Smooth muscle cell (in vitro differentiated cells): ENCODE measurements at regions not wholly inside any gene's neighbourhood (a gene's known extent, or its start where the extent isn't known, plus 50 kb on each side); places are given as distances from the start of the nearest gene placed in this dataset.

Source experiments
- DNase-seq: peaks from one replicate; lab custom pipeline; 2025; ENCODE audit not compliant: unreplicated experiment; lab: John Stamatoyannopoulos, UW
- H2AFZ ChIP-seq: fragments of 200-600 bp; sonication (generic); 2 replicates; pipeline ENCODE4 v1.6.0; 2016; ENCODE audit warnings: antibody characterized with exemption, low read depth, mild to moderate bottlenecking
- H3F3A ChIP-seq: fragments of 200-600 bp; sonication (generic); 2 replicates; pipeline ENCODE4 v1.6.0; 2017; ENCODE audit warnings: antibody characterized with exemption, low read depth
- H3K27ac ChIP-seq: fragments of 200-600 bp; sonication (generic); 2 replicates; pipeline ENCODE4 v1.5.1; 2016; ENCODE audit warnings: low read depth, mild to moderate bottlenecking
- H3K27me3 ChIP-seq: fragments of 200-600 bp; sonication (generic); 2 replicates; pipeline ENCODE4 v1.6.1; 2016; ENCODE audit warnings: low read depth, mild to moderate bottlenecking
- H3K36me3 ChIP-seq: fragments of 200-600 bp; sonication (generic); 2 replicates; pipeline ENCODE4 v1.5.1; 2016; ENCODE audit warnings: low read depth
- H3K4me1 ChIP-seq: fragments of 200-600 bp; sonication (generic); 2 replicates; pipeline ENCODE4 v1.5.1; 2016; ENCODE audit warnings: low read depth
- H3K4me2 ChIP-seq: fragments of 200-600 bp; sonication (generic); 2 replicates; pipeline ENCODE4 v1.6.0; 2016; ENCODE audit warnings: mild to moderate bottlenecking
- H3K4me3 ChIP-seq: fragments of 200-600 bp; sonication (generic); 2 replicates; pipeline ENCODE4 v1.5.1; 2016; ENCODE audit warnings: mild to moderate bottlenecking
- H3K79me2 ChIP-seq: fragments of 200-600 bp; sonication (generic); 2 replicates; pipeline ENCODE4 v1.6.0; 2016; ENCODE audit warnings: low read depth, mild to moderate bottlenecking
- H3K9ac ChIP-seq: fragments of 200-600 bp; sonication (generic); 2 replicates; pipeline ENCODE4 v1.6.0; 2016; ENCODE audit warnings: low read depth
- H3K9me3 ChIP-seq: fragments of 200-600 bp; sonication (generic); replicated peaks from 2 replicates; pipeline ENCODE4 v1.5.1; 2016; ENCODE audit warnings: low read depth
- H4K20me1 ChIP-seq: fragments of 200-600 bp; sonication (generic); 2 replicates; pipeline ENCODE4 v1.6.0; 2016; ENCODE audit warnings: low read depth
- WGBS: methylation state at CpG from one replicate; pipeline ENCODE4 v1.1.7; 2016; ENCODE audit warnings: low lambda C conversion rate; 5-methylcytosine and 5-hydroxymethylcytosine counted together
- TF ChIP-seq, protein P1 (sequence below): fragments of 200-600 bp; sonication (generic); IDR thresholded peaks from 2 replicates; pipeline ENCODE4 v1.5.1; 2017; ENCODE audit warnings: borderline replicate concordance, mild to moderate bottlenecking, antibody characterized with exemption; ENCODE audit not compliant: insufficient read depth, poor library complexity, severe bottlenecking

GRCh38 chr7:54846273-54846672, 87.3 kb upstream of the SEC61G start:
- no peak overlapping the region for H3K27ac ChIP-seq
- no peaks in the 10 kb centered on the region for H4K20me1 ChIP-seq
- TF ChIP-seq, protein P1, sequence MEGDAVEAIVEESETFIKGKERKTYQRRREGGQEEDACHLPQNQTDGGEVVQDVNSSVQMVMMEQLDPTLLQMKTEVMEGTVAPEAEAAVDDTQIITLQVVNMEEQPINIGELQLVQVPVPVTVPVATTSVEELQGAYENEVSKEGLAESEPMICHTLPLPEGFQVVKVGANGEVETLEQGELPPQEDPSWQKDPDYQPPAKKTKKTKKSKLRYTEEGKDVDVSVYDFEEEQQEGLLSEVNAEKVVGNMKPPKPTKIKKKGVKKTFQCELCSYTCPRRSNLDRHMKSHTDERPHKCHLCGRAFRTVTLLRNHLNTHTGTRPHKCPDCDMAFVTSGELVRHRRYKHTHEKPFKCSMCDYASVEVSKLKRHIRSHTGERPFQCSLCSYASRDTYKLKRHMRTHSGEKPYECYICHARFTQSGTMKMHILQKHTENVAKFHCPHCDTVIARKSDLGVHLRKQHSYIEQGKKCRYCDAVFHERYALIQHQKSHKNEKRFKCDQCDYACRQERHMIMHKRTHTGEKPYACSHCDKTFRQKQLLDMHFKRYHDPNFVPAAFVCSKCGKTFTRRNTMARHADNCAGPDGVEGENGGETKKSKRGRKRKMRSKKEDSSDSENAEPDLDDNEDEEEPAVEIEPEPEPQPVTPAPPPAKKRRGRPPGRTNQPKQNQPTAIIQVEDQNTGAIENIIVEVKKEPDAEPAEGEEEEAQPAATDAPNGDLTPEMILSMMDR, result no peak
- H3K9ac ChIP-seq, result no peak overlapping the region
- H3K27me3 ChIP-seq, result no peaks in the 10 kb centered on the region
- H3K4me1 ChIP-seq, result peaks cover 5% of the 10 kb centered on the region
- no peak overlapping the region for H3K4me2 ChIP-seq
- no peaks in the 10 kb centered on the region for H3K36me3 ChIP-seq
- H3K79me2 ChIP-seq, result no peaks in the 10 kb centered on the region
- no peaks in the 10 kb centered on the region for H3K9me3 ChIP-seq
- H3K4me3 ChIP-seq, result no peak overlapping the region
- H3F3A ChIP-seq, result no peaks in the 10 kb centered on the region
- no peak overlapping the region for H2AFZ ChIP-seq
- DNase-seq, result no peak

DNA sequence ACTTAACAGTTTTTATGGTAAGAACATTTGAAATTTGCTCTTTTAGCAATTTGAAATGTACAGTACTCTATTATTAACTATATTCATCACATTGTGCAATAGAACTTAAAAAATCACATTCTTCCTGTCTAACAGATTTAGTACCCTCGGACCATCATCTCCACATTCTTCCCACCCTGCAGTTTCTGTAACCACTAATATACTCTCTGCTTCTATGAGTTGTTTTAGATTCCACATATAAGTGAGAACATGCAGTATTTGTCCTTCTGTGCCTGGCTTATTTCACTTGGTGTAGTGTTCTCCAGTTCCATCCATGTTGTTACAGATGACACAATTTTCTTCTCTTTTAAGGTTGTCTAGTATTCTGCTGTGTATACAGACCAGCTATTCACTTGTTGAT, 88.9 kb upstream of the SEC61G start:
- no peak overlapping the region for H3K4me2 ChIP-seq
- no peaks in the 10 kb centered on the region for H3K4me1 ChIP-seq
- DNase-seq, result no peak
- H3K9me3 ChIP-seq, result peaks cover 5% of the 10 kb centered on the region
- TF ChIP-seq, protein P1, result no peak
- H3K79me2 ChIP-seq, result no peaks in the 10 kb centered on the region
- H3K27me3 ChIP-seq, result no peaks in the 10 kb centered on the region
- 90% methylated on average over 1 of the region's 1 CpG for WGBS
- no peak overlapping the region for H3K9ac ChIP-seq
- H3F3A ChIP-seq, result no peaks in the 10 kb centered on the region
- H2AFZ ChIP-seq, result no peak overlapping the region
- no peak overlapping the region for H3K4me3 ChIP-seq
- no peaks in the 10 kb centered on the region for H3K36me3 ChIP-seq
- H4K20me1 ChIP-seq, result no peaks in the 10 kb centered on the region
- H3K27ac ChIP-seq, result no peak overlapping the region

DNA sequence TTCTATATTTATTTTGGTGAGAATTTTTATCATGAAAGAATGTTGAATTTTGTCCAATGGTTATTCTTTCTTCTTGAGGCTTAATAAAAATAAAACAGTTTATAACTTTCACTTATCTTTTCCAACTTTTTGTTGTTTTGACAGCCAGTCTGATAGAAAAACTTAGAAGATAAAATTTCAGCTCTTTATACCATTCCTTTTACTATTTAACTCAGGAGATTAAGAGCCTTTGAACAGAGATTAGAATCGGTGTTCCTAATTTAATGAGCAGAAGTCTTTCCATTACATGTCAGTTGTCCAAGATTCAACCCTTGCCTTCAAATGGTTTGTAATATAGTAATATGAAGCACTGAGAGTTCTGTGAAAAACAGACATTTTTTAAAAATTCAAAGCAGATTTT, 97.8 kb upstream of the SEC61G start:
- H3K4me1 ChIP-seq, result no peaks in the 10 kb centered on the region
- H4K20me1 ChIP-seq, result no peaks in the 10 kb centered on the region
- H3K9me3 ChIP-seq, result peaks cover 5% of the 10 kb centered on the region
- no peak overlapping the region for H3K4me3 ChIP-seq
- TF ChIP-seq, protein P1, result no peak
- H3F3A ChIP-seq, result no peaks in the 10 kb centered on the region
- H3K36me3 ChIP-seq, result no peaks in the 10 kb centered on the region
- no peak overlapping the region for H3K27ac ChIP-seq
- no peak overlapping the region for H2AFZ ChIP-seq
- no peak overlapping the region for H3K4me2 ChIP-seq
- no peak overlapping the region for H3K9ac ChIP-seq
- WGBS, result 40% methylated on average over 1 of the region's 1 CpG
- DNase-seq, result no peak
- H3K27me3 ChIP-seq, result no peaks in the 10 kb centered on the region
- H3K79me2 ChIP-seq, result no peaks in the 10 kb centered on the region

GRCh38 chr7:54857294-54857693, 98.3 kb upstream of the SEC61G start:
- TF ChIP-seq, protein P1, result no peak
- H3K4me1 ChIP-seq, result no peaks in the 10 kb centered on the region
- no peak overlapping the region for H2AFZ ChIP-seq
- no peaks in the 10 kb centered on the region for H3F3A ChIP-seq
- 89% methylated on average over 2 of the region's 2 CpGs for WGBS
- H3K27ac ChIP-seq, result no peak overlapping the region
- H3K36me3 ChIP-seq, result no peaks in the 10 kb centered on the region
- H3K79me2 ChIP-seq, result no peaks in the 10 kb centered on the region
- no peaks in the 10 kb centered on the region for H4K20me1 ChIP-seq
- no peaks in the 10 kb centered on the region for H3K27me3 ChIP-seq
- H3K4me3 ChIP-seq, result no peak overlapping the region
- no peak for DNase-seq
- no peak overlapping the region for H3K9ac ChIP-seq
- peaks cover 5% of the 10 kb centered on the region for H3K9me3 ChIP-seq
- no peak overlapping the region for H3K4me2 ChIP-seq
